SK-N-SH treated with all-trans-retinoic acid at 6 μM for 48 hours (cell line): ENCODE measurements at regions not wholly inside any gene's neighbourhood (a gene's known extent, or its start where the extent isn't known, plus 50 kb on each side); places are given as distances from the start of the nearest gene placed in this dataset.
"Not testable (repeated sequence)": the region's sequence is repeated elsewhere in the genome, so short reads cannot be mapped to it uniquely, and the experiment has no call there.

Experiments
- ATAC-seq: fragments of 200-7000 bp; cut with Tn5 transposase; 3 replicates; pipeline ENCODE4 v1.9.1; 2020; ENCODE audit warnings: mild to moderate bottlenecking, moderate library complexity
- ARNTL ChIP-seq: fragments of 450-650 bp; formaldehyde crosslinking; IDR thresholded peaks from 2 replicates; pipeline ENCODE4 v1.5.0; 2020; ENCODE audit warnings: low read depth, mild to moderate bottlenecking, moderate library complexity, borderline replicate concordance
- CSDC2 ChIP-seq: fragments of 250-450 bp; sonication (Bioruptor Pico); IDR thresholded peaks from 2 replicates; pipeline ENCODE4 v1.5.0; 2020; ENCODE audit warnings: mild to moderate bottlenecking, moderate library complexity
- ESRRG ChIP-seq: fragments of 250-450 bp; sonication (Bioruptor Pico); IDR thresholded peaks from 2 replicates; pipeline ENCODE4 v1.6.1; 2021; ENCODE audit warnings: mild to moderate bottlenecking
- GLIS3 ChIP-seq: fragments of 250-450 bp; sonication (Bioruptor Pico); IDR thresholded peaks from 2 replicates; pipeline ENCODE4 v1.5.0; 2020; ENCODE audit warnings: mild to moderate bottlenecking, moderate library complexity
- ISL1 ChIP-seq: fragments of 250-450 bp; sonication (Bioruptor Pico); IDR thresholded peaks from 2 replicates; pipeline ENCODE4 v2.1.2; 2022; ENCODE audit warnings: mild to moderate bottlenecking, moderate library complexity
- OSR1 ChIP-seq: fragments of 250-450 bp; sonication (Bioruptor Pico); IDR thresholded peaks from 2 replicates; pipeline ENCODE4 v1.8.0; 2022; ENCODE audit warnings: moderate library complexity, mild to moderate bottlenecking, inconsistent platforms
- RARB ChIP-seq: fragments of 250-450 bp; sonication (Bioruptor Pico); IDR thresholded peaks from 2 replicates; pipeline ENCODE4 v1.8.0; 2021; ENCODE audit warnings: mild to moderate bottlenecking, moderate library complexity
- SNAI2 ChIP-seq: fragments of 250-450 bp; sonication (Bioruptor Pico); IDR thresholded peaks from 2 replicates; pipeline ENCODE4 v1.5.0; 2020; ENCODE audit warnings: mild to moderate bottlenecking, moderate library complexity
- TCF4 ChIP-seq: fragments of 250-450 bp; sonication (Bioruptor Pico); IDR thresholded peaks from 2 replicates; pipeline ENCODE4 v1.8.0; 2021; ENCODE audit warnings: mild to moderate bottlenecking, moderate library complexity, borderline replicate concordance
- TOX ChIP-seq: fragments of 250-450 bp; sonication (Bioruptor Pico); IDR thresholded peaks from 2 replicates; pipeline ENCODE4 v1.8.0; 2021; ENCODE audit warnings: mild to moderate bottlenecking, moderate library complexity, borderline replicate concordance
- ZC3H10 ChIP-seq: fragments of 250-450 bp; sonication (Bioruptor Pico); IDR thresholded peaks from 2 replicates; pipeline ENCODE4 v1.5.1; 2021; ENCODE audit warnings: mild to moderate bottlenecking, moderate library complexity
- ZFP3 ChIP-seq: fragments of 250-450 bp; sonication (Bioruptor Pico); IDR thresholded peaks from 2 replicates; pipeline ENCODE4 v1.5.0; 2020; ENCODE audit warnings: mild to moderate bottlenecking, moderate library complexity
- ZNF565 ChIP-seq: fragments of 450-650 bp; formaldehyde crosslinking; conservative IDR thresholded peaks from 2 replicates; pipeline ENCODE4 v1.5.0; 2020; ENCODE audit warnings: low read depth, mild to moderate bottlenecking, moderate library complexity
- ZNF70 ChIP-seq: fragments of 450-650 bp; formaldehyde crosslinking; IDR thresholded peaks from 2 replicates; pipeline ENCODE4 v1.5.0; 2020; ENCODE audit warnings: mild to moderate bottlenecking, moderate library complexity
- ZNF8 ChIP-seq: fragments of 450-650 bp; formaldehyde crosslinking; IDR thresholded peaks from 2 replicates; pipeline ENCODE4 v1.5.0; 2020; ENCODE audit warnings: mild to moderate bottlenecking, moderate library complexity
- TF ChIP-seq, protein P1 (sequence below): fragments of 250-450 bp; sonication (Bioruptor Pico); IDR thresholded peaks from 2 replicates; pipeline ENCODE4 v1.5.0; 2020; ENCODE audit warnings: mild to moderate bottlenecking, moderate library complexity
- TF ChIP-seq, protein P2 (sequence below): fragments of 250-450 bp; sonication (Bioruptor Pico); IDR thresholded peaks from 2 replicates; pipeline ENCODE4 v1.8.0; 2021; ENCODE audit warnings: low read depth, mild to moderate bottlenecking, moderate library complexity, borderline replicate concordance

DNA sequence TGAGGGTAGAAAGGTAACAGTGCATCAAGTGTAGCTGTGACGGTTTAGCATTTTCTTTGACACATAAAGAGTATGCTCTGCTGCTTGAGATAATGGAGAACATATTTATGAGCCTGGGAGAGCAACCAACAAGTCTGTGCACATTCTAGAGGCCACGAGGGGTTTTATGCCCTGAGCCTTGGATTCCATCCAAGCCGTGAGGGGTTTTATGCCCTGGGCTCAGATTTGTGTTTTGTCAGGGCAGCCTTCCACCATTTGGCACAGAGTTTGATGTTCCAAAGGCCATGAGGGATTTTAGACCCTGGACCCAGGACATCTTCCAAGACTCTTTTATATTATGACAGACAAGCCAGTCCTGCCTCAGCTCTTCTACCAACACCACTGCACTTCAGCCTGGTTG, 106.4 kb downstream of the ZNF486 start (continued):
- TF ChIP-seq, protein P1, sequence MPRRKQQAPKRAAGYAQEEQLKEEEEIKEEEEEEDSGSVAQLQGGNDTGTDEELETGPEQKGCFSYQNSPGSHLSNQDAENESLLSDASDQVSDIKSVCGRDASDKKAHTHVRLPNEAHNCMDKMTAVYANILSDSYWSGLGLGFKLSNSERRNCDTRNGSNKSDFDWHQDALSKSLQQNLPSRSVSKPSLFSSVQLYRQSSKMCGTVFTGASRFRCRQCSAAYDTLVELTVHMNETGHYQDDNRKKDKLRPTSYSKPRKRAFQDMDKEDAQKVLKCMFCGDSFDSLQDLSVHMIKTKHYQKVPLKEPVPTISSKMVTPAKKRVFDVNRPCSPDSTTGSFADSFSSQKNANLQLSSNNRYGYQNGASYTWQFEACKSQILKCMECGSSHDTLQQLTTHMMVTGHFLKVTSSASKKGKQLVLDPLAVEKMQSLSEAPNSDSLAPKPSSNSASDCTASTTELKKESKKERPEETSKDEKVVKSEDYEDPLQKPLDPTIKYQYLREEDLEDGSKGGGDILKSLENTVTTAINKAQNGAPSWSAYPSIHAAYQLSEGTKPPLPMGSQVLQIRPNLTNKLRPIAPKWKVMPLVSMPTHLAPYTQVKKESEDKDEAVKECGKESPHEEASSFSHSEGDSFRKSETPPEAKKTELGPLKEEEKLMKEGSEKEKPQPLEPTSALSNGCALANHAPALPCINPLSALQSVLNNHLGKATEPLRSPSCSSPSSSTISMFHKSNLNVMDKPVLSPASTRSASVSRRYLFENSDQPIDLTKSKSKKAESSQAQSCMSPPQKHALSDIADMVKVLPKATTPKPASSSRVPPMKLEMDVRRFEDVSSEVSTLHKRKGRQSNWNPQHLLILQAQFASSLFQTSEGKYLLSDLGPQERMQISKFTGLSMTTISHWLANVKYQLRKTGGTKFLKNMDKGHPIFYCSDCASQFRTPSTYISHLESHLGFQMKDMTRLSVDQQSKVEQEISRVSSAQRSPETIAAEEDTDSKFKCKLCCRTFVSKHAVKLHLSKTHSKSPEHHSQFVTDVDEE = no peak
- TF ChIP-seq ISL1 (CRISPR knock-in tag) (no peak), TOX (CRISPR knock-in tag) (no peak), CSDC2 (no peak), SNAI2 (CRISPR knock-in tag) (no peak), ZNF70 (CRISPR knock-in tag) (no peak), ZNF8 (no peak)

DNA sequence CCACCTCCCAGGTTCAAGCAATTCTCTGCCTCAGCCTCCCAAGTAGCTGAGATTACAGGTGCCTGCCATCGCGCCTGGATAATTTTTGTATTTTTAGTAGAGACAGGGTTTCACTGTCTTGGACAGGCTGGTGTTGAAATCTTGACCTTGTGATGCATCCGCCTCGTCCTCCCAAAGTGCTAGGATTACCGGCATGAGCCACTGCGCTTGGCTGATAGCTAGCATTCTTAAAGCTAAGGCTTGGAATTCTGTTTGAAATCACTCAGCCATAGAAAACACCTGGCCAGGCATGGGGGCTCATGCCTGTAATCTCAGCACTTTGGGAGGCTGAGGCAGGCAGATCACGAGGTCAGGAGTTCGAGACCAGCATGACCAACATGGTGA, 105.6 kb downstream of the ZNF486 start:
- not testable (repeated sequence) for ATAC-seq

DNA sequence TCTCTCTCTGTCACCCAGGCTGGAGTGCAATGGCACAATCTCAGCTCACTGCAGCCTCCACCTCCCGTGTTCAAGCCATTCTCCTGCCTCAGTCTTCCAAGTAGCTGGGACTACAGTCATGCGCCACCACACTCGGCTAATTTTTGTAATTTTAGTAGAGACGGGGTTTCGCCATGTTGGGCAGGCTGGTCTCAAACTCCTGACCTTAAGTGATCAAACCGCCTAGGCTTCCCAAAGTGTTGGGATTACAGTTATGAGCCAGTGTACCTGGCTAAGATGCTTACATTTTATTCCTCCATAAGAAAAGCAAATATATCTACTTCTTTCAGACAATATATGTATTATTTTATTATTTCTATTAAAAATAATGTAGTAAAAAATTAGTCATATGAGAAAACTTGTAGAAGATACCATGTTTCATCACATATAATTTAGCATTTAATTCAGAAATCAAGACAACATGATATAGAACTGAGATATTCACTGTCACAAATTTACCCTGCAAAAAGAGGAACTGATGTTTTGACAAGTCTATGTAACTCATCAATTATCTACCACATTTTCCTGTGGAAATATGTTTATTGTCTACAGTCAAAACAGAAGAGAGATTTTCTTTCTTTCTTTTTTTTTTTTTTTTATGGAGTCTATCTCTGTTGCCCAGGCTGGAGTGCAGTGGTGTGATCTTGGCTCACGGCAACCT, 105.1 kb downstream of the ZNF486 start:
- not testable (repeated sequence) for ATAC-seq

- TF ChIP-seq ZNF565 (CRISPR knock-in tag) (no peak), ZNF8 (no peak), TCF4 (CRISPR knock-in tag) (no peak), OSR1 (CRISPR knock-in tag) (no peak), ISL1 (CRISPR knock-in tag) (no peak), ZNF70 (CRISPR knock-in tag) (no peak), ARNTL (CRISPR knock-in tag) (no peak), ZC3H10 (CRISPR knock-in tag) (no peak), RARB (CRISPR knock-in tag) (no peak), ZFP3 (CRISPR knock-in tag) (no peak)
- TF ChIP-seq, protein P2, sequence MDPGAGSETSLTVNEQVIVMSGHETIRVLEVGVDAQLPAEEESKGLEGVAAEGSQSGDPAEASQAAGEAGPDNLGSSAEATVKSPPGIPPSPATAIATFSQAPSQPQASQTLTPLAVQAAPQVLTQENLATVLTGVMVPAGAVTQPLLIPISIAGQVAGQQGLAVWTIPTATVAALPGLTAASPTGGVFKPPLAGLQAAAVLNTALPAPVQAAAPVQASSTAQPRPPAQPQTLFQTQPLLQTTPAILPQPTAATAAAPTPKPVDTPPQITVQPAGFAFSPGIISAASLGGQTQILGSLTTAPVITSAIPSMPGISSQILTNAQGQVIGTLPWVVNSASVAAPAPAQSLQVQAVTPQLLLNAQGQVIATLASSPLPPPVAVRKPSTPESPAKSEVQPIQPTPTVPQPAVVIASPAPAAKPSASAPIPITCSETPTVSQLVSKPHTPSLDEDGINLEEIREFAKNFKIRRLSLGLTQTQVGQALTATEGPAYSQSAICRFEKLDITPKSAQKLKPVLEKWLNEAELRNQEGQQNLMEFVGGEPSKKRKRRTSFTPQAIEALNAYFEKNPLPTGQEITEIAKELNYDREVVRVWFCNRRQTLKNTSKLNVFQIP (CRISPR knock-in tag) = no peak
- TF ChIP-seq, all 23 proteins: peak for 0
- no peak for ATAC-seq
These were observed 104.4 kb downstream of the ZNF486 start for GRCh38 chr19:20271215-20271926.

DNA sequence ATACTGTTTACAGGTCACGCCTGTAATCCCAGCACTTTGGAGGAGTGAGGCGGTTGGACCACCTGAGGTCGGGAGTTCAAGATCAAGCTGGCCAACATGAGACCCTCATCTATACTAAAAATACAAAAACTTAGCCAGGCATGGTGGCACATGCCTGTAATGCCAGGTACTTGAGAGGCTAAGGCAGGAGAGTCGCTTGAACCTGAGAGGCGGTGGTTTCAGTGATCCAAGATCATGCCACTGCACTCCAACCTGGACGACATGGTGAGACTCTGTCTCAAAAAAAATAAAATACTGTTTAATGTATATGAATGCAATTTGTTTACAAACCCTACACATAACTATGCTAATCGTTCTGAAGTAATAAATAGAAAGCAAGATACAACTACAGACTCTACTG, 102.4 kb downstream of the ZNF486 start:
- no peak for ATAC-seq
- TF ChIP-seq CSDC2 = no peak
- no peak for TF ChIP-seq GLIS3 (CRISPR knock-in tag)

GRCh38 chr19:20261513-20261912, 94.5 kb downstream of the ZNF486 start:
- not testable (repeated sequence) for ATAC-seq

- not testable (repeated sequence) for ATAC-seq
These were observed 93.7 kb downstream of the ZNF486 start for GRCh38 chr19:20260738-20261137.

DNA sequence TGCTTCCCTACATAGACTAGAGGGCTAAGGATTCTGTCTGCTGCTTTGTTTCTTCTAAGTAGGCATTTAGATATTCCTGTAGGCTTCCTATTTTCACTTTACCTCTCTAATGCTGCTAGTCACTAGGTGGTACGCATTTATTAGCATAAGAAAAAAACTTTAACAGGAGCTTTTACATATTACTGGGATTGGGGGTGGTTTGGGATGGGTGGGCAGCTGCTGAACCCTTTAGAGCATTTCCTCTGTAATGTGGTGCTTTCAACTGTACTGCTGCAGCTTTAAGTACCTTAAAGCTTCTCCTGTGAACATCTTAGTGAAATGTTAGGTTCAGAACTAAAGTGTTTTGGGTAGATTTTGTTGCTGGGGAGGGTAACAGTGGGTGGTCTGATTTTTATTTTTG, 92.6 kb downstream of the ZNF486 start:
- TF ChIP-seq TCF4 (CRISPR knock-in tag) (no peak), ESRRG (CRISPR knock-in tag) (no peak), ISL1 (CRISPR knock-in tag) (no peak), RARB (CRISPR knock-in tag) (no peak), ZNF8 (no peak), ARNTL (CRISPR knock-in tag) (no peak)
- TF ChIP-seq, protein P2 (CRISPR knock-in tag) = no peak
- ATAC-seq = no peak
